ENCODE measurements at regions not wholly inside any gene's neighbourhood (a gene's known extent, or its start where the extent isn't known, plus 50 kb on each side); places are given as distances from the start of the nearest gene placed in this dataset.

GRCh38 chr15:91568036-91568435 lies 285.5 kb upstream of the SLCO3A1 start:
- no peak overlapping the region for H3K27ac ChIP-seq (ENCODE audit: low read depth in 1 of 2, low read length in 2 of 2)
- no peak overlapping the region for H3K4me3 ChIP-seq (ENCODE audit: low read depth in 1 of 3, low read length in 3 of 3)
- H3K9ac ChIP-seq (ENCODE audit: low read depth in 1 of 2, low read length in 2 of 2) = no peak overlapping the region
- no peaks in the 10 kb centered on the region for H3K4me1 ChIP-seq (ENCODE audit: control insufficient read depth in 4 of 4, insufficient read depth in 4 of 4, low read length in 3 of 4)
- no peak for TF ChIP-seq NR2F2 (IDR thresholded peaks at IDR 0.05)
- TF ChIP-seq HNF4A (conservative IDR thresholded peaks at IDR 0.05) = peak in 1 of 2 donors; percentile 29
- H3K36me3 ChIP-seq (ENCODE audit: control insufficient read depth in 4 of 4, insufficient read depth in 3 of 4, low read depth in 1 of 4, low read length in 3 of 4) = no peaks in the 10 kb centered on the region
- H3K9me3 ChIP-seq (ENCODE audit: control insufficient read depth in 4 of 4, low read length in 3 of 4) = no peaks in the 10 kb centered on the region
- WGBS = 64% methylated on average over 2 of the region's 2 CpGs
- H3K27me3 ChIP-seq (ENCODE audit: control insufficient read depth in 4 of 4, insufficient read depth in 4 of 4, low read length in 3 of 4) = no peaks in the 10 kb centered on the region
- DNase-seq (ENCODE audit: low spot score) = no peak

GRCh38 chr15:91572110-91572509 lies 281.4 kb upstream of the SLCO3A1 start:
- WGBS = 70% methylated on average over 5 of the region's 5 CpGs
- DNase-seq (ENCODE audit: low spot score) = no peak
- Histone ChIP-seq H3K9ac (ENCODE audit: low read depth in 1 of 2, low read length in 2 of 2) (no peak overlapping the region), H3K27ac (ENCODE audit: low read depth in 1 of 2, low read length in 2 of 2) (no peak overlapping the region), H3K4me3 (ENCODE audit: low read depth in 1 of 3, low read length in 3 of 3) (no peak overlapping the region), H3K9me3 (ENCODE audit: control insufficient read depth in 4 of 4, low read length in 3 of 4) (no peaks in the 10 kb centered on the region), H3K4me1 (ENCODE audit: control insufficient read depth in 4 of 4, insufficient read depth in 4 of 4, low read length in 3 of 4) (no peaks in the 10 kb centered on the region), H3K27me3 (ENCODE audit: control insufficient read depth in 4 of 4, insufficient read depth in 4 of 4, low read length in 3 of 4) (no peaks in the 10 kb centered on the region), H3K36me3 (ENCODE audit: control insufficient read depth in 4 of 4, insufficient read depth in 3 of 4, low read depth in 1 of 4, low read length in 3 of 4) (no peaks in the 10 kb centered on the region)
- TF ChIP-seq SP1 (IDR thresholded peaks at IDR 0.05) (no peak), FOXA1 (IDR thresholded peaks at IDR 0.05) (no peak)

GRCh38 chr15:91576096-91576495 lies 277.4 kb upstream of the SLCO3A1 start:
- Histone ChIP-seq H3K36me3 (ENCODE audit: control insufficient read depth in 4 of 4, insufficient read depth in 3 of 4, low read depth in 1 of 4, low read length in 3 of 4) (no peaks in the 10 kb centered on the region), H3K9me3 (ENCODE audit: control insufficient read depth in 4 of 4, low read length in 3 of 4) (no peaks in the 10 kb centered on the region)

GRCh38 chr15:91578511-91578910 lies 275.0 kb upstream of the SLCO3A1 start:
- 83% methylated on average over 6 of the region's 6 CpGs for WGBS
- no peak for DNase-seq (ENCODE audit: low spot score)
- Histone ChIP-seq H3K36me3 (ENCODE audit: control insufficient read depth in 4 of 4, insufficient read depth in 3 of 4, low read depth in 1 of 4, low read length in 3 of 4) (no peaks in the 10 kb centered on the region), H3K27me3 (ENCODE audit: control insufficient read depth in 4 of 4, insufficient read depth in 4 of 4, low read length in 3 of 4) (no peaks in the 10 kb centered on the region), H3K27ac (ENCODE audit: low read depth in 1 of 2, low read length in 2 of 2) (no peak overlapping the region), H3K9ac (ENCODE audit: low read depth in 1 of 2, low read length in 2 of 2) (no peak overlapping the region), H3K4me3 (ENCODE audit: low read depth in 1 of 3, low read length in 3 of 3) (no peak overlapping the region), H3K9me3 (ENCODE audit: control insufficient read depth in 4 of 4, low read length in 3 of 4) (no peaks in the 10 kb centered on the region), H3K4me1 (ENCODE audit: control insufficient read depth in 4 of 4, insufficient read depth in 4 of 4, low read length in 3 of 4) (peaks cover 0 to 3% (median 0%) of the 10 kb centered on the region in 4 donors)
- TF ChIP-seq SP1 (IDR thresholded peaks at IDR 0.05) = no peak
- TF ChIP-seq ATF3 (IDR thresholded peaks at IDR 0.05) = no peak
- TF ChIP-seq HNF4A (conservative IDR thresholded peaks at IDR 0.05) = no peak
- TF ChIP-seq RAD21 (IDR thresholded peaks at IDR 0.05) = no peak
- TF ChIP-seq FOXA2 (IDR thresholded peaks at IDR 0.05) = no peak
- TF ChIP-seq ZBTB33 (IDR thresholded peaks at IDR 0.05) = no peak
- no peak for TF ChIP-seq FOXA1 (IDR thresholded peaks at IDR 0.05)
- TF ChIP-seq REST (IDR thresholded peaks at IDR 0.05) = no peak
- no peak for TF ChIP-seq GABPA (IDR thresholded peaks at IDR 0.05 in 1 of 2, conservative IDR thresholded peaks at IDR 0.05 in 1 of 2)
- TF ChIP-seq MAX (IDR thresholded peaks at IDR 0.05) = no peak
- no peak for TF ChIP-seq CTCF (IDR thresholded peaks at IDR 0.05; ENCODE audit: low read depth, low read length, missing input control)

More at GRCh38 chr15:91576096-91576495, 277.4 kb upstream of the SLCO3A1 start:
- DNase-seq (ENCODE audit: low spot score) = no peak
- Histone ChIP-seq H3K27me3 (ENCODE audit: control insufficient read depth in 4 of 4, insufficient read depth in 4 of 4, low read length in 3 of 4) (no peaks in the 10 kb centered on the region), H3K27ac (ENCODE audit: low read depth in 1 of 2, low read length in 2 of 2) (no peak overlapping the region), H3K9ac (ENCODE audit: low read depth in 1 of 2, low read length in 2 of 2) (no peak overlapping the region), H3K4me1 (ENCODE audit: control insufficient read depth in 4 of 4, insufficient read depth in 4 of 4, low read length in 3 of 4) (peaks cover 0 to 3% (median 0%) of the 10 kb centered on the region in 4 donors), H3K4me3 (ENCODE audit: low read depth in 1 of 3, low read length in 3 of 3) (no peak overlapping the region)
- TF ChIP-seq EGR1 (IDR thresholded peaks at IDR 0.05; ENCODE audit: low read depth in 2 of 2) = no peak
- no peak for TF ChIP-seq NR2F2 (IDR thresholded peaks at IDR 0.05)
- no peak for TF ChIP-seq TAF1 (conservative IDR thresholded peaks at IDR 0.05)
- no peak for TF ChIP-seq YY1 (IDR thresholded peaks at IDR 0.05)
- no peak for TF ChIP-seq HNF4A (conservative IDR thresholded peaks at IDR 0.05)
- no peak for TF ChIP-seq RAD21 (IDR thresholded peaks at IDR 0.05)
- no peak for TF ChIP-seq FOXA2 (IDR thresholded peaks at IDR 0.05)
- WGBS = 93% methylated on average over 4 of the region's 4 CpGs
